WTC11 (cell line): ENCODE measurements at regions not wholly inside any gene's neighbourhood (a gene's known extent, or its start where the extent isn't known, plus 50 kb on each side); places are given as distances from the start of the nearest gene placed in this dataset.

Source experiments
- CTCF ChIP-seq: fragments of 200-600 bp; IDR thresholded peaks from 2 replicates; pipeline ENCODE4 v1.8.0; 2022; ENCODE audit warnings: antibody characterized with exemption
- MXD4 ChIP-seq: fragments of 250-450 bp; sonication (Bioruptor Pico); IDR thresholded peaks from 2 replicates; pipeline ENCODE4 v1.8.0; 2021; ENCODE audit warnings: mild to moderate bottlenecking, moderate library complexity, borderline replicate concordance
- TCF7 ChIP-seq: sonication (generic); formaldehyde crosslinking; IDR thresholded peaks from 2 replicates; pipeline ENCODE4 v1.8.0; 2022; ENCODE audit warnings: mild to moderate bottlenecking, low read depth, missing genetic modification reagents, moderate library complexity
- TEAD4 ChIP-seq: sonication (generic); formaldehyde crosslinking; IDR thresholded peaks from 2 replicates; pipeline ENCODE4 v1.8.0; 2022; ENCODE audit warnings: mild to moderate bottlenecking, missing genetic modification reagents

- TF ChIP-seq TCF7 (CRISPR knock-in tag), result no peak
- no peak for TF ChIP-seq MXD4 (CRISPR knock-in tag)
- TF ChIP-seq CTCF, result no peak
- TF ChIP-seq TEAD4 (CRISPR knock-in tag), result no peak
Measured at GRCh38 chr9:28410411-28410810, 837.1 kb upstream of the C9orf72 start.
